ENCODE measurements at regions not wholly inside any gene's neighbourhood (a gene's known extent, or its start where the extent isn't known, plus 50 kb on each side); places are given as distances from the start of the nearest gene placed in this dataset.
A peak's percentile ranks its signal among the peaks of the same experiment; 100 is the strongest.

- H3K27ac Mint-ChIP-seq: no peak overlapping the region
- H3K4me1 Mint-ChIP-seq: peaks cover 0 to 4% of the 10 kb centered on the region in 2 donors
- no peaks in the 10 kb centered on the region for H3K36me3 Mint-ChIP-seq
- H3K9me3 Mint-ChIP-seq: no peaks in the 10 kb centered on the region
- no peak for DNase-seq
- H3K27me3 Mint-ChIP-seq (ENCODE audit: low read depth in 3 of 3): peaks cover 6 to 9% (median 7%) of the 10 kb centered on the region in 3 donors
- no peak overlapping the region for H3K4me3 Mint-ChIP-seq
These were observed 125.8 kb downstream of the SMIM20 start for GRCh38 chr4:26039639-26040359.

- H3K4me3 Mint-ChIP-seq: no peak overlapping the region
- no peak for DNase-seq
- H3K4me1 Mint-ChIP-seq: no peaks in the 10 kb centered on the region
- H3K36me3 Mint-ChIP-seq: peaks cover 0 to 3% (median 0%) of the 10 kb centered on the region in 3 donors
- no peak overlapping the region for H3K27ac Mint-ChIP-seq
- H3K9me3 Mint-ChIP-seq: no peaks in the 10 kb centered on the region
- peaks cover 7 to 11% (median 11%) of the 10 kb centered on the region in 3 donors for H3K27me3 Mint-ChIP-seq (ENCODE audit: low read depth in 3 of 3)
These were observed 130.5 kb downstream of the SMIM20 start for GRCh38 chr4:26044524-26044923.

DNA sequence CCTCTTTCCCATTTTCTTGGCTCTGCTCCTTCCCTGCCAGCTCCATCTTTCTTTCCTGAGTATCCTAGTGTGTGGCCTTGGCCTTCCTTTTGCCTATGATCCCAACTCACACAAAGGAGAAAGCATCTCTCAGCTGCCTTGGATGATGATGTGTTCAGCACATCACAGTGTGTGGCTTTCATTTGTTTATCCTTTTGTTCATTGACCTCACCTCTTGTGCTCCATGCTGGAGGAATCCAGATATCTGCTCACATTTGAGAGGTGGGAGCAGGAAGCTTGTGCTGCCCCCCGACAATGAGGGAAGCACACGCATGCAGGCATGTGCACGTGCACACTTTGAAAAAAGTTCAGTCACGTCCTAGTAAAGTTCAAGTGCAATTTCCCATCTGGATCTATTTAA, 131.0 kb downstream of the SMIM20 start:
- Mint-ChIP-seq H3K9me3 (no peaks in the 10 kb centered on the region), H3K4me3 (no peak overlapping the region), H3K27ac (no peak overlapping the region), H3K36me3 (peaks cover 0 to 3% (median 0%) of the 10 kb centered on the region in 3 donors), H3K4me1 (no peaks in the 10 kb centered on the region), H3K27me3 (ENCODE audit: low read depth in 3 of 3) (peaks cover 7 to 11% (median 11%) of the 10 kb centered on the region in 3 donors)
- no peak for DNase-seq

DNA sequence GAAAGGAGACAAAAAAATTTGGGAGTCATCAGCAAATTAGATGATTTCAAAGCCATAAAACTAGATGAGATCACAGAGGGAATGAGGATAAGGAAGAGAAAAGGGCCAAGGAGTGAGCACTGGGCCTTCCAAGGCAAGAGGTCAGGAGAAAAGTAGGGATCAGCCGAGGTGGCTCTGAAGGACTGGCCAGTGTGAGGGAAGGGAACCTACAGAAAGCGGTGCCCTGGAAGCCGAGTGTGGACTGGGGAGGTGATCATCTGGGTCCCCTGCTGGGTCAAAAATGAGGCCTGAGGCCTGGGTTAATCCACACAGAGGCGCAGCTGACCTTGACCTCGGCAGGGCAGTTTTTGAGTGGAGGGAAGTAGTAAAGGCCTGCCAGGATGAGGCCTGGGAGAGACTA, 133.8 kb downstream of the SMIM20 start:
- no peak overlapping the region for H3K27ac Mint-ChIP-seq
- no peaks in the 10 kb centered on the region for H3K9me3 Mint-ChIP-seq
- H3K36me3 Mint-ChIP-seq: peaks cover 0 to 3% (median 0%) of the 10 kb centered on the region in 3 donors
- peaks cover 4 to 11% (median 11%) of the 10 kb centered on the region in 3 donors for H3K27me3 Mint-ChIP-seq (ENCODE audit: low read depth in 3 of 3)
- no peak overlapping the region for H3K4me3 Mint-ChIP-seq
- H3K4me1 Mint-ChIP-seq: no peaks in the 10 kb centered on the region
- DNase-seq: no peak

DNA sequence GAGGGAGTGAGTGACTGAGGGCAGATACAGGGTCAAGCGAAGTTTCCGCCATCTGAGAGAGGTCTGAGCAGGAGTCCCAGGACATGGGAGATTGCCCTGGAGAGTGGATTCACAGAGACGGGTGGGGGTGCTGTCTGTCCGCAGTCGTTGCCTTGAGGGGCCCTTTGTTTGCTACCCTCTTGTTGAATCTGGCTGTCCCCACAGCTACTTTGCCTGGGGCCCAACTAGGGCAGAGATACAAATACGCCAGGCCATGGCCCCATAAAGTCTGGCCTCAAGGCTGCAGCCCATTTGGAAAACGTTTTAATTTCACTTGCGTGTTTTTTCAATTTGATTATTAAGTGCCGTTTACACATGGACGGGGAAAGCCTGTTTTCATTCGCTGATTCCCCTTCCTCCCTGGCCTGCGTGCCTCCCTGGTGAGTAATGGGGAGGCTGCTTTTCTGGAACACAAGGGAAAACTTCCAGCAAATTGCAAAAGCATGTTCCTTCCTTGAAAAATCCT, 134.4 kb downstream of the SMIM20 start:
- Mint-ChIP-seq H3K27ac (no peak overlapping the region), H3K9me3 (no peaks in the 10 kb centered on the region), H3K4me3 (no peak overlapping the region), H3K27me3 (ENCODE audit: low read depth in 3 of 3) (peaks cover 0 to 9% (median 7%) of the 10 kb centered on the region in 3 donors), H3K36me3 (peaks cover 0 to 3% (median 0%) of the 10 kb centered on the region in 3 donors), H3K4me1 (no peaks in the 10 kb centered on the region)
- no peak for DNase-seq

DNA sequence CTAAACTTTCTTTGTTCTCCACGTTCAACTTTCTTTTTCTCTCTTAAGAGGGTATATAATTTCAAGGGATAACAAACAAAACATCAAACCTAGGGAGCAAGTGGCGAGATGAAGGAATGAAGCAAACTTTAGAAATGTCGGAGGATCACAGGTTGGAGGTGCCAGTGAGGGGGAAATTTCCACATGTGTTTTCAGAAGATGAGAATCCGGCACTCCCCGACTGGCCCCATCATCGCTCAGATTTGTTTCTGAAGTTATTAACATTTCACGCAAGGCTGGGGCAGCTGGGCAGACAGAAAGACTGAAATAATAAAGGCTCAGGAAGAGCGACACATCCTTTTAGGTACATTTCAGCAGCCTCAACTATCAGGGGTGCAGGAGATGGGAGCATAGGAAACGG, 134.9 kb downstream of the SMIM20 start:
- H3K9me3 Mint-ChIP-seq: no peaks in the 10 kb centered on the region
- H3K36me3 Mint-ChIP-seq: peaks cover 0 to 3% (median 0%) of the 10 kb centered on the region in 3 donors
- no peak overlapping the region for H3K4me3 Mint-ChIP-seq
- no peak overlapping the region for H3K27ac Mint-ChIP-seq
- H3K4me1 Mint-ChIP-seq: no peaks in the 10 kb centered on the region
- DNase-seq: no peak
- peaks cover 0 to 8% (median 7%) of the 10 kb centered on the region in 3 donors for H3K27me3 Mint-ChIP-seq (ENCODE audit: low read depth in 3 of 3)

DNA sequence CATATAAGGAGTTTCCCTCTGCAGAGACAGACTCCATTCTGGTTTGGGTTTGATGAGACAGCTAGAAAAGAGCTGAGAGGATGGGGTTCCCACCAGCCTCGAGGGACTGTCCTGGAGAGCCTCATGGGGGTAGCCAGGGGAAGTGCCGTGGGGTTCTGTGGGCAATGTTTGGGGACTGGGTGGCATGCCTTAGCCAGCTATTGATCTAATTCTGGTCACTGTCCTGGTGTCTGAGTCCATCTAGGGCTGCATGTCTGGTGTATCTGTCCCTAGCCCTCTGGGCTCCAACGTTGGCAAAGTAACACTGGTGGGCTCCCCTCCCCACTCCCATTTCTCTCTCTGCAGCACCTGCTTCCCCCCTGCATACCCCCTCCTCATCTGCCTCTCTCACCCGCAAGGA, 135.4 kb downstream of the SMIM20 start:
- Mint-ChIP-seq H3K4me1 (no peaks in the 10 kb centered on the region), H3K4me3 (no peak overlapping the region), H3K27me3 (ENCODE audit: low read depth in 3 of 3) (peaks cover 0 to 7% (median 4%) of the 10 kb centered on the region in 3 donors), H3K27ac (no peak overlapping the region), H3K9me3 (no peaks in the 10 kb centered on the region), H3K36me3 (peaks cover 0 to 3% (median 0%) of the 10 kb centered on the region in 3 donors)
- no peak for DNase-seq

- no peak overlapping the region for H3K4me3 Mint-ChIP-seq
- no peak overlapping the region for H3K27ac Mint-ChIP-seq
- peaks cover 0 to 3% (median 0%) of the 10 kb centered on the region in 3 donors for H3K36me3 Mint-ChIP-seq
- no peaks in the 10 kb centered on the region for H3K4me1 Mint-ChIP-seq
- peaks cover 0 to 7% (median 3%) of the 10 kb centered on the region in 3 donors for H3K27me3 Mint-ChIP-seq (ENCODE audit: low read depth in 3 of 3)
- DNase-seq: no peak
- no peaks in the 10 kb centered on the region for H3K9me3 Mint-ChIP-seq
These were observed 136.2 kb downstream of the SMIM20 start for GRCh38 chr4:26050212-26050643.

DNA sequence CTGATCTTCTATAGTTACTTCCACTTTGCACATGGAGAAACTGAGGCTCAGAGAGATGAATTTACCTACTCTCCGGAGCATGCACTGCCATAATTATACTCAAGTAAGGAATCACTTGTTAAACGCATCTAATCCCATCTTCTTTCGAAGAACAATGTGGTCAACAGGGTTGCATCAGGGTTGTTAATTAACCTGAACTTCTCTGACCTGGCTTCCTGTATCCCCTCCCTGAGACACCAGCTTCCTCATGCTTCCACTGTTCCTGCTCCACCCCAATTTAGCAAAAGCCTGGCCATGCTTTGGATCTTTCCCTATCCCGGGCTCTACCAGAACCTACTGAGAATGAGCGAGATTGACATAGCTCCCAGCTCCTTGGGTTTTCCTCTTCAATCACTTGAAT, 136.7 kb downstream of the SMIM20 start:
- no peak overlapping the region for H3K4me3 Mint-ChIP-seq
- H3K9me3 Mint-ChIP-seq: no peaks in the 10 kb centered on the region
- no peaks in the 10 kb centered on the region for H3K4me1 Mint-ChIP-seq
- peaks cover 0 to 3% (median 0%) of the 10 kb centered on the region in 3 donors for H3K36me3 Mint-ChIP-seq
- no peak for DNase-seq
- no peak overlapping the region for H3K27ac Mint-ChIP-seq
- H3K27me3 Mint-ChIP-seq (ENCODE audit: low read depth in 3 of 3): peaks cover 0 to 7% (median 3%) of the 10 kb centered on the region in 3 donors

DNA sequence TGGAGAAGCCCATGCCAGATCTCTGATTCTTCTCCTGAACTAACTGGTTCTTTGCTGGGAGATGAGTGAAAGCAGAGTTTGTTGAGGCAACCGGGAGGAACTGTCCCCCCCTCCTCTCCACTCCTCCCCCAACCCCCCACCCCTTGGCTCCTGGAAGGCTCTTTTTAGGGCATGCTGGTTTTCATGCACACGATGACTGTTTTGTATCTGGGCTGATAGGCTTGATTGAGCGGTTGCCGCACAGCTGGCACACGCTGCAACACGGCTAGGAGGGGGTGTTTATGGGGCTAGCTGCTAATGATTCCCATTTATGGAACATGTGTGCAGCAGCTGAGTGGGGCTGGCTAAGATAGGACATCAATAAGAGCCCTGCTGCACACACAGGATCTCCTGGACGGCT, 137.2 kb downstream of the SMIM20 start:
- H3K36me3 Mint-ChIP-seq: peaks cover 0 to 2% (median 0%) of the 10 kb centered on the region in 3 donors
- H3K9me3 Mint-ChIP-seq: no peaks in the 10 kb centered on the region

DNA sequence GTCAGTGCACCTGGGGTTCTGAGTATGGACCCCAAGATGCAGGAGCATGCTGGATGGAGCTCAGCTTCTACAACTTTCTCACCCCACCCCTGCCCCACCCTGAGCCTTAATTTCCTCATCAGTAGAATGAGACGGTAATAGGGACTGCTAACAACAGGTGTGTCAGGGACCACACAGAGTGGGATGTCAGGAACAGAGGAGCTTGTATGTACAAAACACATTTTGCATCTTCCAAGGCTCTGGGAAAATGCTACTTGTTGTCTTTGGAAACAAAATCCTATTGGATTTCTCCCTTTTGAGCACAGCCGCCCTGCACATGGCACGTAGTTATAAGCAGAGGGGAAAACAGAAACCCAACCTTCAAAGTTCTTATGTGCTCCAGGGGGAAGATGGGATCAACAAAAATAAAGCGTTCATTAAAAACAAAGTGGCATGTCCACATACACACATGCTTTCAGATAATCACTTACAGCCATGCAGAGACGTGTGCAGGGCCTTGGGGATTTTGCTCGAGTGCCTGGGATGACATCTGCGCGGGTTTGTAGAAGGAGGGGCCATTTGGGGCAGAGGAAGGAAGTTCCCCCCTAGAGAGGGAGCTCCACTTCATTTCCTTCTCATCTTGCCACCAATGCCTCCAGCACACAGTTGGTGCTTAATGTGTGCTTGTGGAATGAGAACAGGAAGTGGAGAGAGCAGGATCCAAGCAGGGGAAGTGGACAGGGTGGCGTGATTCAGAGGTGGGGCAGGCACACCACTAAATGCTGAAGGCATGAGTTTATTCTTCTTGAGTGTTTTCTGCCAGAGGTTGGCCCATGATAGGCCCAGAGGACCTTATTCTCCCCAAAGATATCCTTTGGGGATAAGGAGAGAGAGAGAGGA, 138.9 kb downstream of the SMIM20 start:
- Mint-ChIP-seq H3K4me1 (no peaks in the 10 kb centered on the region), H3K36me3 (no peaks in the 10 kb centered on the region), H3K27ac (no peak overlapping the region), H3K27me3 (ENCODE audit: low read depth in 3 of 3) (peaks cover 1 to 5% (median 3%) of the 10 kb centered on the region in 3 donors), H3K4me3 (no peak overlapping the region), H3K9me3 (no peaks in the 10 kb centered on the region)
- DNase-seq: no peak

More for the DNA sequence above, 137.2 kb downstream of the SMIM20 start:
- Mint-ChIP-seq H3K4me3 (no peak overlapping the region), H3K4me1 (no peaks in the 10 kb centered on the region), H3K27me3 (ENCODE audit: low read depth in 3 of 3) (peaks cover 0 to 6% (median 4%) of the 10 kb centered on the region in 3 donors), H3K27ac (no peak overlapping the region)
- DNase-seq: no peak

DNA sequence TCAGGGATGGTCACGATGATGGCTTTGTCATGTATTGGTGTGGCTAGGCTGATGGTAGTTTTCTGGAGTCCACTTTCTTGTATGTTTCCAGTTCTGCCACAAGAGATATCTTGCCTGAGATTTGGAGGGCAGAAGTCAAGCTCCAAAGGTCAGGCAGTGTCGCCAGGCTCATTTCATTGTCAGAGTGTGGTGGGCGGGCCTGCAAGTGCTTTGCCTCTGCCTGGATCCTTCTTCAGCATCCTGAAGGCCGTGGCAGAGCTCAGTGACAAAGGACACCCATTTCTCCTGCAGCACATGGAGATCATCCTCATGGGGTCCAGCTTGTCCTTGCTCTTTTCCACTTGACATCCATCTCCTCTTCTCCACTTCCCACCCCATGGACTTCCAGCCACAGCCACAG, 139.7 kb downstream of the SMIM20 start:
- Mint-ChIP-seq H3K27me3 (ENCODE audit: low read depth in 3 of 3) (peaks cover 0 to 4% (median 2%) of the 10 kb centered on the region in 3 donors), H3K9me3 (no peaks in the 10 kb centered on the region), H3K36me3 (no peaks in the 10 kb centered on the region), H3K4me1 (no peaks in the 10 kb centered on the region), H3K27ac (no peak overlapping the region), H3K4me3 (no peak overlapping the region)
- DNase-seq: no peak

DNA sequence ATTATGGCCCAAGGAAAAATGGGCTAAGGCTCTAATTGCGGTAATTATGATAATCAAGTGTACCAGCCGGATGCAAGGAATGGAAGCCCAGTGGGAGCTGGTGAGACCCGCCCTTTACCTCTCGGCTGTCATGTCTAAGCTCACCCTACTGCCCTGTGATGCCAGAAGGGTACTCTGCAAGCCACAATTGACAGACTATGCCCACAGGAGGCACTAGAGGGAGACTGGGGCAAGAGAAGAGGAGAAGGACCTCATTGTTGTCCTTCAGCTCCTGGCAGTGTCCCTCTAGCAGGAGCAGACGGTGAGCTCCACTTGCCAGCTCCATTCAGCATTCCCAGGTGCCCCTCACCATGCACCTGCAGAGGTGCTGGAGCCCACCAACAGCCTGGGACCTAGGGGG, 141.8 kb downstream of the SMIM20 start:
- H3K4me3 Mint-ChIP-seq: no peak overlapping the region
- H3K36me3 Mint-ChIP-seq: no peaks in the 10 kb centered on the region
- H3K4me1 Mint-ChIP-seq: no peaks in the 10 kb centered on the region
- no peak overlapping the region for H3K27ac Mint-ChIP-seq
- no peak for DNase-seq
- H3K9me3 Mint-ChIP-seq: no peaks in the 10 kb centered on the region
- peaks cover 0 to 6% (median 3%) of the 10 kb centered on the region in 3 donors for H3K27me3 Mint-ChIP-seq (ENCODE audit: low read depth in 3 of 3)

- Mint-ChIP-seq H3K27me3 (ENCODE audit: low read depth in 3 of 3) (peaks cover 0 to 6% (median 3%) of the 10 kb centered on the region in 3 donors), H3K4me3 (no peak overlapping the region), H3K36me3 (no peaks in the 10 kb centered on the region), H3K4me1 (no peaks in the 10 kb centered on the region), H3K9me3 (no peaks in the 10 kb centered on the region), H3K27ac (peak overlapping the region in 1 of 6 donors; percentile 5)
- DNase-seq: no peak
These were observed 142.4 kb downstream of the SMIM20 start for GRCh38 chr4:26056406-26056805.

Measured in immature natural killer cell (primary cell).